Muscle layer of duodenum (tissue), 2 donors: ENCODE measurements at regions not wholly inside any gene's neighbourhood (a gene's known extent, or its start where the extent isn't known, plus 50 kb on each side); places are given as distances from the start of the nearest gene placed in this dataset.

Source experiments
- H3K27ac ChIP-seq: one replicate; pipeline ENCODE4 v1.7.0; 2013; ENCODE audit warnings: mild to moderate bottlenecking, low read length
- H3K27me3 ChIP-seq: one replicate; pipeline ENCODE4 v1.7.0; 2013; ENCODE audit warnings: low read depth, mild to moderate bottlenecking, control low read depth, low read length
- H3K36me3 ChIP-seq, 2 donors: one replicate each; pipeline ENCODE4 v1.7.0; 2013; ENCODE audit warnings: low read length in 2 of 2, control low read depth in 1 of 2, mild to moderate bottlenecking in 1 of 2; ENCODE audit not compliant: insufficient read depth in 2 of 2, control insufficient read depth in 1 of 2
- H3K4me1 ChIP-seq, 2 donors: one replicate each; pipeline ENCODE4 v1.7.0; 2013; ENCODE audit warnings: low read length in 2 of 2, mild to moderate bottlenecking in 2 of 2, control low read depth in 1 of 2, moderate library complexity in 1 of 2; ENCODE audit not compliant: insufficient read depth in 2 of 2, control insufficient read depth in 1 of 2
- H3K4me3 ChIP-seq, 2 donors: one replicate each; pipeline ENCODE4 v1.7.0; 2013; ENCODE audit warnings: low read length in 2 of 2, low read depth in 1 of 2, mild to moderate bottlenecking in 1 of 2
- H3K9me3 ChIP-seq, 2 donors: one replicate each; pipeline ENCODE4 v1.7.0; 2013; ENCODE audit warnings: low read length in 2 of 2, control low read depth in 1 of 2, mild to moderate bottlenecking in 1 of 2; ENCODE audit not compliant: control insufficient read depth in 1 of 2
- donor health status: healthy.

DNA sequence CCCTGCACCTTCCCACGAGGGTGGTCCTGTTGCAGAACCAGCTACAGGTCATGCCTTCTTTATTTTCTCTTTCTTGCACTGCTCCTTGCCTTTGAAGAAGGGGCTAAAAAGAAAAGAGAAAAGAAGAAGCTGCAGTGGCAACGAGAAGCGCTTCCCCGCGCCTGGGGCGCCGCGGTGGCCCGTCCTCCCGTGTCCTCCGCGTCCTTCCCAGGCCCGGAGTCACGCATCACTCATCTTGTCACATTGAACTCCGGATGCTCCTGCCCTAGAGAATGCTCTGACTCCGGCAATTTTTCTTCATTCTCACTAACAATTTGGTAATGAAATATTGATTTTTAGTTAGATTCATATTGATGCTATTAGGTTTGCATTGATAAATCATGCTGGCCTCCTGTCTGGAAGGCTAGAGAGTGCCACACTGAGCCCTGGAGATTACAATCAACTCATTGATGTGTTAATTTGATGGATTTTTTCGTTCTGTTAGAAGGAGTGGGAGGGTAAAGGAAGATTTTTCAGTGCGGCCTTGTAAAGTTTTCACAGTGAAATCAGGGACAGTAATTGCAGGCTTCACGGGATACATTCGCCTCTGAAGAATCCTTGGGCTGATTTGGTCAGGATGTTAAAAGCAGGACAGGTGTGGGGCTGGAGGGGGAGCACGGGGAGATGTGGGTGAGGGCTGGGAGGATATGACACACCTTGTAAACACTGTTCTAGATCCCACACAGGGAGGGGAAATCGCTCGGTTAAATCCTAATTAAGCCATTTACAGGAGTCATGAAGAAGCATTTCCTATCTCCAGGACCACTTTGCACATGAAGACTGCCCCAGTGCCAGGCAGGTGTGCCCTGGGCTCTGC is 349.3 kb downstream of the ZNF516 start:
- no peaks in the 10 kb centered on the region for H3K9me3 ChIP-seq
- no peak overlapping the region for H3K4me3 ChIP-seq
- H3K27ac ChIP-seq, result no peak overlapping the region
- no peaks in the 10 kb centered on the region for H3K4me1 ChIP-seq
- H3K27me3 ChIP-seq, result no peaks in the 10 kb centered on the region
- no peaks in the 10 kb centered on the region for H3K36me3 ChIP-seq

DNA sequence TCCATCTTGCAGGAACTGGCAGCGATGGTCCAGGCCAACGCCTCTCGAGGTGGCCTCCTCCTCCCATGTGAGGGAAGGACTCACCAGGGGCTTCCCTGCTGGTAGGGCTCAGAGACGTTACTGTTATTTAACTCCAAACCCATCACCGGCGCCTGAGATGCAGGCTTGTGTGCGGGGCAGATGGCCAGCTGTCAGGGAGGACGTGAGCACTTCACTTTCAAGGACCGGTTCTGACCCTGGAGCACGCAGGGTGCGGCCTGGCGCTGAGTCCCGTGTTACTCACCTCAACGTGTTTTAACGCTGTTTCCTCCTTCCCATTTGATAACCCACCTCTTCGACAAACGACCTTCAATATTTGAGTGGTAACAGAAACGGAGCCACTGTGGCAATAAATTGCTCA is 350.2 kb downstream of the ZNF516 start:
- Histone ChIP-seq H3K9me3 (no peaks in the 10 kb centered on the region), H3K27ac (no peak overlapping the region), H3K36me3 (no peaks in the 10 kb centered on the region), H3K4me3 (no peak overlapping the region), H3K27me3 (no peaks in the 10 kb centered on the region), H3K4me1 (no peaks in the 10 kb centered on the region)

DNA sequence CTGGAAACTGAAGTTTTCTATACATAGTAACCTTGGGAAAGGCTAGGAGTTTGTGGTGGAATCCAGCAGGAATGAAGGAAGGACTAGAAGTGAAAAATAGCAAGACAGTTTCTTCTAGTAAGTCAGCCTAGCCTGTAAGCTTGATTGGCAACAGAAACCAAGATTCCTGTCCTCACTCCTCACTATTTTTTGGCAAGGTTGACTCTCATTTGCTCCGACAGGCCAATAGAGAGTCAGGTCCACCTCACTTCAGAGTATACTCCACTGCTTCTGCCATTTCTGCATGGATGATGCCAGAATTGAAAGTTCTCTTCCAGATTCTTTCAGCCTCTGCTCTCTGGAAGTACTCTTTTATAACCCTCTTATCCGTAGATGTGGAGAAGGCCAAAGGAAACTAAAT is 352.4 kb downstream of the ZNF516 start:
- no peaks in the 10 kb centered on the region for H3K9me3 ChIP-seq
- H3K4me1 ChIP-seq, result no peaks in the 10 kb centered on the region
- no peak overlapping the region for H3K4me3 ChIP-seq
- H3K27me3 ChIP-seq, result no peaks in the 10 kb centered on the region
- H3K36me3 ChIP-seq, result no peaks in the 10 kb centered on the region
- no peak overlapping the region for H3K27ac ChIP-seq

GRCh38 chr18:76139844-76140243 is 355.2 kb downstream of the ZNF516 start:
- H3K4me3 ChIP-seq, result no peak overlapping the region
- no peaks in the 10 kb centered on the region for H3K9me3 ChIP-seq
- no peak overlapping the region for H3K27ac ChIP-seq
- H3K4me1 ChIP-seq, result no peaks in the 10 kb centered on the region
- H3K27me3 ChIP-seq, result no peaks in the 10 kb centered on the region
- H3K36me3 ChIP-seq, result no peaks in the 10 kb centered on the region

DNA sequence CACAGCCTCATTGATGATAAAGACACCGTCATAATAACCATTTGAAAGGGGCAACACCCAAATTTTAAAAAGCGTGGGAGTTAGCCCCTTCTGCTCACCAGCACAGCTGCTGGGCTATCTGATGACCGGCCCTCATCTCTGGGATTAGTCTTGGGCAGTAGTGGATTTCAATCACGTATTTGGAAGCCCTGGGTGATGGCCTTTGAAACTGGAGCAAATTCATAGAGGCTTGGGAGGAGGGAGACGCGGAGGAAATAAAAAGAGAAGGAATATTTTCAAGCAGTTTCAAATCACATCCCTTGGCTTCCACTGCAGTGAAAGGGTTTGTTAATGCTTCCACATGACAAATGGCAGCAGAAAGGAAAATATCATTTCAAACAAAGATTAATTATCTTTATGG is 357.8 kb downstream of the ZNF516 start:
- Histone ChIP-seq H3K27me3 (no peaks in the 10 kb centered on the region), H3K27ac (no peak overlapping the region), H3K4me3 (no peak overlapping the region)

DNA sequence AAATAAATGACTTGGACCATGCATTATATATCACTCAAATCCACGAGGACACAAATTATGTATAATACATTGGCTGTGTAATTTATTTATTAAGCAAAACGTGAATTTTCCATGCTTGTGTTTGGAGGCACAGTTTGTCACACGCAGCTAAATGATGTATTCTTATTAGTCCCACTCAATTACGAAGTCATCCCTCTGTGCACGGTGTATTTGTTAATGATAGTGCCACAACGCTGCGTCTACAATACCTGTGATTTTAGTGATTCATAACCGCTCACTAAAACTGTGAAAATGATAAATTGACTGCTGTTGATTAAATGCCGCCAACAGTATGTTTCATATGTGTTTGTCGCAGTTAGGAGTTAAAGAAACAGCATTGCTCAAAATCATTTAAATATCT is 358.3 kb downstream of the ZNF516 start:
- no peaks in the 10 kb centered on the region for H3K4me1 ChIP-seq
- no peak overlapping the region for H3K27ac ChIP-seq
- no peaks in the 10 kb centered on the region for H3K9me3 ChIP-seq
- no peaks in the 10 kb centered on the region for H3K36me3 ChIP-seq
- H3K4me3 ChIP-seq, result no peak overlapping the region
- H3K27me3 ChIP-seq, result no peaks in the 10 kb centered on the region

More for the DNA sequence above, 357.8 kb downstream of the ZNF516 start:
- Histone ChIP-seq H3K4me1 (no peaks in the 10 kb centered on the region), H3K9me3 (no peaks in the 10 kb centered on the region), H3K36me3 (no peaks in the 10 kb centered on the region)

- H3K27ac ChIP-seq, result no peak overlapping the region
- no peak overlapping the region for H3K4me3 ChIP-seq
- H3K9me3 ChIP-seq, result no peaks in the 10 kb centered on the region
- no peaks in the 10 kb centered on the region for H3K27me3 ChIP-seq
- H3K36me3 ChIP-seq, result no peaks in the 10 kb centered on the region
- H3K4me1 ChIP-seq, result no peaks in the 10 kb centered on the region
Observed at GRCh38 chr18:76134628-76135027, 360.4 kb downstream of the ZNF516 start.

DNA sequence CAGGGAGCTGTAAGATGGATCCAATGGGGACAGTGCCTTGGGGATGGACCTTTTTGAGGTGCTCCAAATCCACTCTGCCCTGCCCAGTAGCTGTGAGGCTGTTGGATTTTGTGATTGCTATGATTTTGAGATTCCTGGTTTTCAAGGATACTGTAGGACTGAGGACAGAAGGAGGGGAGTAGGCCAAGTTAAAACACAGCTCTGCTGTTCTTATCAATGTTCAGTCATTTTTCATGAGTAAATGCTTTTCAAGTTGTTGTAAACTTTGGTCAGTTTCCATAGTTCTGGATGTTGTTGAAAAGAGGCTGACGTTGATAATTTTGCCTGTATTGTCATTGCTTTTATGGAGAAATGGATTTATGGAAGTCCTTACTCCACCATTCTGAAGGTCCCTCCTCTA is 361.2 kb downstream of the ZNF516 start:
- Histone ChIP-seq H3K4me3 (no peak overlapping the region), H3K4me1 (no peaks in the 10 kb centered on the region), H3K9me3 (no peaks in the 10 kb centered on the region), H3K27ac (no peak overlapping the region), H3K36me3 (no peaks in the 10 kb centered on the region), H3K27me3 (no peaks in the 10 kb centered on the region)

- no peaks in the 10 kb centered on the region for H3K9me3 ChIP-seq
- H3K27ac ChIP-seq, result no peak overlapping the region
- H3K4me1 ChIP-seq, result no peaks in the 10 kb centered on the region
- no peaks in the 10 kb centered on the region for H3K36me3 ChIP-seq
- H3K4me3 ChIP-seq, result no peak overlapping the region
- no peaks in the 10 kb centered on the region for H3K27me3 ChIP-seq
Observed at GRCh38 chr18:76131738-76132137, 363.3 kb downstream of the ZNF516 start.

- no peaks in the 10 kb centered on the region for H3K27me3 ChIP-seq
- H3K9me3 ChIP-seq, result no peaks in the 10 kb centered on the region
- no peaks in the 10 kb centered on the region for H3K4me1 ChIP-seq
- H3K36me3 ChIP-seq, result no peaks in the 10 kb centered on the region
- H3K4me3 ChIP-seq, result no peak overlapping the region
- no peak overlapping the region for H3K27ac ChIP-seq
Observed at GRCh38 chr18:76130845-76131244, 364.2 kb downstream of the ZNF516 start.

DNA sequence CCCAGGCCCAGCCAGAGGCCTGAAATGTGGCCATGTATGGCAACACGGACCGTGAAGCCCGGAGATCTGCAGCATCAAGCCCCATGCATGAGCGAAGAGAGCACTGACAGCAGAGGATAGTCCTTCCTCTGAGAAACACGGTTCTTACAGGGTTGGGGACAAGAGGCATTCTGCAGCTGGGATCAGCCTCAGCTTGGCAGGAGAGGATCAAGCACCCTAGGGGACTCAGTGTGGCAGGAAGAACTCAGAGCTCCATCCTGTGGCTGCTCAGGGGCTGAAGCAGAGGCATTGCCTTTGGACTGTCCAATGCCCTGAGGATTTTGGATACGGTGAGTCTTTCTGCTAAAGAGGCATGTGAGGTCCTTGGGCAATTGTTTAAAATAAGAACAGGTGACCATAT is 368.7 kb downstream of the ZNF516 start:
- Histone ChIP-seq H3K9me3 (no peaks in the 10 kb centered on the region), H3K4me3 (no peak overlapping the region), H3K4me1 (no peaks in the 10 kb centered on the region), H3K27me3 (no peaks in the 10 kb centered on the region), H3K27ac (no peak overlapping the region), H3K36me3 (no peaks in the 10 kb centered on the region)

DNA sequence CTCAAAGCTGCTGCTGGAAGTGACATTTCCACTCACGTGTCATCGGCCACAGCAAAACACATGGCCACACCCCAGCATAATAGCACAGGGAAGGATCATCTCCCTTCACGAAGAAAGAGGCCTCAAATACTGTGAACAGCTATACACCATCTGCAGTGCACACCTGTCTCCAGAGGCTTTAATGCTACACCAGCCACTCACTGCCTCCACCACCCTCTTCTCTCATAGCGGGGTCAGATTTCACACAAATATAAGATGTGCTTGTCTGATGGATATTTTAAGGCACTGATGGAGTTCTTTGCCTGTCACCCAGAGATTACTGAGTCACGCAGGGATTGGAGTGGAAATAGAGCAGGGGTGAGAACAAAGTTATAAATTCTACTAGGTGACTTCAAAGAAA is 374.0 kb downstream of the ZNF516 start:
- Histone ChIP-seq H3K27me3 (no peaks in the 10 kb centered on the region), H3K4me1 (no peaks in the 10 kb centered on the region), H3K9me3 (no peaks in the 10 kb centered on the region), H3K36me3 (no peaks in the 10 kb centered on the region), H3K27ac (no peak overlapping the region), H3K4me3 (no peak overlapping the region)
